ENCODE measurements at regions not wholly inside any gene's neighbourhood (a gene's known extent, or its start where the extent isn't known, plus 50 kb on each side); places are given as distances from the start of the nearest gene placed in this dataset.

DNA sequence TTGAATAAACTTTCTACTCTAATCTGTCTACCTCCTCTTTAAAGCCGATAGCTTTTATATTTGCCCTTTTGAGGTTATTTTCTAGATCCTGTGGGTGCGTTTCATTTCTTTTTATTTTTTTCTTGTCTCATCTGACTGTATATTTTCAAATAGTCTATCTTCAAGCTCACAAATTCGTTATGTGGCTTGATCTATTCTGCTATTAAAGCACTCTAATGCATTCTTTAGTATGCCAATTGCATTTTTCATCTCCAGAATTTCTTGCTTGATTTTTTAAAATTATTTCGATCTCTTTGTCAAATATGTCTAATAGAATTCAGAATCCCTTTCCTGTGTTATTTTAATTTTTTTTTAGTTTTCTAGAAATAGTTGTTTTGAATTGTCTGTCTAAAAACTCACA is 172.4 kb downstream of the CYLC2 start:
- Histone ChIP-seq H3K4me2 (ENCODE audit: insufficient read depth, low read length) (no peak overlapping the region), H3K4me1 (ENCODE audit: control insufficient read depth, extremely low read depth, insufficient read depth, low read length) (no peaks in the 10 kb centered on the region), H3K79me2 (ENCODE audit: control insufficient read depth, insufficient read depth, low read length) (no peaks in the 10 kb centered on the region), H4K20me1 (replicated peaks; ENCODE audit: control insufficient read depth, extremely low read depth, insufficient read depth, low read length) (no peaks in the 10 kb centered on the region), H3K9me3 (replicated peaks; ENCODE audit: control insufficient read depth, insufficient read depth, low read length) (peaks cover 6% of the 10 kb centered on the region), H3K4me3 (replicated peaks in 1 of 3; ENCODE audit: insufficient read depth in 1 of 3, low read depth in 1 of 3, low read length in 3 of 3) (no peak overlapping the region), H3K27me3 (ENCODE audit: control insufficient read depth in 2 of 2, insufficient read depth in 2 of 2, low read length in 2 of 2) (no peaks in the 10 kb centered on the region), H3K9ac (replicated peaks; ENCODE audit: extremely low read depth, insufficient read depth, low read length) (no peak overlapping the region), H3K36me3 (ENCODE audit: control insufficient read depth in 2 of 2, extremely low read depth in 1 of 2, insufficient read depth in 2 of 2, low read length in 2 of 2) (no peaks in the 10 kb centered on the region), H3K27ac (ENCODE audit: insufficient read depth, low read depth, low read length) (no peak overlapping the region), H3K9me1 (replicated peaks; ENCODE audit: control insufficient read depth, extremely low read depth, insufficient read depth, low read length) (no peaks in the 10 kb centered on the region), H2AFZ (ENCODE audit: low read depth, low read length) (no peak overlapping the region)
- BruUV-seq (replicated peaks) = no TSS peak
- ChIA-PET POLR2A (no interaction called here), CTCF (no interaction called here)
- dilution Hi-C loops (cut with MboI; ENCODE audit: extremely low pct_ligation_motif_present, low sequenced_read_pairs) = no loop called here
- DNase-seq (ENCODE audit: low read depth, low spot score) = no peak
- TF ChIP-seq, protein P1, sequence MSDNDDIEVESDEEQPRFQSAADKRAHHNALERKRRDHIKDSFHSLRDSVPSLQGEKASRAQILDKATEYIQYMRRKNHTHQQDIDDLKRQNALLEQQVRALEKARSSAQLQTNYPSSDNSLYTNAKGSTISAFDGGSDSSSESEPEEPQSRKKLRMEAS (IDR thresholded peaks at IDR 0.05; ENCODE audit: insufficient read depth, insufficient read length) = no peak
- no peak for TF ChIP-seq MYC (IDR thresholded peaks at IDR 0.05; ENCODE audit: low read depth, low read length)
- no peak for TF ChIP-seq GATA2 (IDR thresholded peaks at IDR 0.05; ENCODE audit: insufficient read depth, insufficient read length, low read depth, low read length)
- FAIRE-seq = no peak
- intact Hi-C loops (cut with micrococcal nuclease) = no loop called here

DNA sequence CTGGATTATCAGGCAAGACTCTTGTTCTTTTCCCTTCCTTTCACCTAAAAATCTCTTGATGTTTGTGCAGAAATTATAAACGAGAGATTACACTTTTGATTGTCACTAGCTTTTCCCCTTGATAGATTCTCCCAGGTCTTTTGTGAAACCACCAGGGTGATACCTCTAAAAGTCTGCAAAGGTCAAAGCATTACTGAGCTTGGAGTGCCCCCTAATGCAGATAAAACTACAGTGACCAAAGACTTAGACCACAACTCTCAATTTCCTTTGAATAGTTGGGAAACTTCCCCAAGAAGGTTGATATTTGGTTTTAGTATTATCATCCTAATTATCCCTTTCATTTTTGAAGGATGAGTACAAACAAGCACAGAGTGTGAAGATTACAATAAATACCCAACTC is 173.1 kb downstream of the CYLC2 start:
- Histone ChIP-seq H3K27ac (ENCODE audit: insufficient read depth, low read depth, low read length) (no peak overlapping the region), H3K79me2 (ENCODE audit: control insufficient read depth, insufficient read depth, low read length) (no peaks in the 10 kb centered on the region), H3K9me1 (replicated peaks; ENCODE audit: control insufficient read depth, extremely low read depth, insufficient read depth, low read length) (no peaks in the 10 kb centered on the region), H3K27me3 (ENCODE audit: control insufficient read depth in 2 of 2, insufficient read depth in 2 of 2, low read length in 2 of 2) (no peaks in the 10 kb centered on the region), H3K9me3 (replicated peaks; ENCODE audit: control insufficient read depth, insufficient read depth, low read length) (peaks cover 6% of the 10 kb centered on the region), H3K4me3 (replicated peaks in 1 of 3; ENCODE audit: insufficient read depth in 1 of 3, low read depth in 1 of 3, low read length in 3 of 3) (no peak overlapping the region), H3K4me2 (ENCODE audit: insufficient read depth, low read length) (no peak overlapping the region), H4K20me1 (replicated peaks; ENCODE audit: control insufficient read depth, extremely low read depth, insufficient read depth, low read length) (no peaks in the 10 kb centered on the region), H2AFZ (ENCODE audit: low read depth, low read length) (no peak overlapping the region), H3K4me1 (ENCODE audit: control insufficient read depth, extremely low read depth, insufficient read depth, low read length) (no peaks in the 10 kb centered on the region), H3K9ac (replicated peaks; ENCODE audit: extremely low read depth, insufficient read depth, low read length) (no peak overlapping the region), H3K36me3 (ENCODE audit: control insufficient read depth in 2 of 2, extremely low read depth in 1 of 2, insufficient read depth in 2 of 2, low read length in 2 of 2) (no peaks in the 10 kb centered on the region)
- TF ChIP-seq, protein P2, sequence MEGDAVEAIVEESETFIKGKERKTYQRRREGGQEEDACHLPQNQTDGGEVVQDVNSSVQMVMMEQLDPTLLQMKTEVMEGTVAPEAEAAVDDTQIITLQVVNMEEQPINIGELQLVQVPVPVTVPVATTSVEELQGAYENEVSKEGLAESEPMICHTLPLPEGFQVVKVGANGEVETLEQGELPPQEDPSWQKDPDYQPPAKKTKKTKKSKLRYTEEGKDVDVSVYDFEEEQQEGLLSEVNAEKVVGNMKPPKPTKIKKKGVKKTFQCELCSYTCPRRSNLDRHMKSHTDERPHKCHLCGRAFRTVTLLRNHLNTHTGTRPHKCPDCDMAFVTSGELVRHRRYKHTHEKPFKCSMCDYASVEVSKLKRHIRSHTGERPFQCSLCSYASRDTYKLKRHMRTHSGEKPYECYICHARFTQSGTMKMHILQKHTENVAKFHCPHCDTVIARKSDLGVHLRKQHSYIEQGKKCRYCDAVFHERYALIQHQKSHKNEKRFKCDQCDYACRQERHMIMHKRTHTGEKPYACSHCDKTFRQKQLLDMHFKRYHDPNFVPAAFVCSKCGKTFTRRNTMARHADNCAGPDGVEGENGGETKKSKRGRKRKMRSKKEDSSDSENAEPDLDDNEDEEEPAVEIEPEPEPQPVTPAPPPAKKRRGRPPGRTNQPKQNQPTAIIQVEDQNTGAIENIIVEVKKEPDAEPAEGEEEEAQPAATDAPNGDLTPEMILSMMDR (IDR thresholded peaks at IDR 0.05; ENCODE audit: extremely low read depth in 1 of 2, insufficient read depth in 1 of 2, low read depth in 1 of 2, low read length in 2 of 2) = no peak
- TF ChIP-seq POLR2AphosphoS5 (IDR thresholded peaks at IDR 0.05; ENCODE audit: insufficient read depth, low read depth, low read length) (no peak), POLR2A (IDR thresholded peaks at IDR 0.05; ENCODE audit: low read depth, low read length) (no peak), FOS (IDR thresholded peaks at IDR 0.05; ENCODE audit: borderline replicate concordance, insufficient read depth, low read length) (no peak), MYC (IDR thresholded peaks at IDR 0.05; ENCODE audit: low read depth, low read length) (no peak), GATA2 (IDR thresholded peaks at IDR 0.05; ENCODE audit: insufficient read depth, insufficient read length, low read depth, low read length) (no peak), JUN (IDR thresholded peaks at IDR 0.05; ENCODE audit: borderline replicate concordance, insufficient read depth, insufficient read length, low read depth) (no peak), EZH2 (IDR thresholded peaks at IDR 0.05; ENCODE audit: borderline replicate concordance, low read depth, low read length, severe bottlenecking) (no peak)
- TF ChIP-seq, protein P1 (IDR thresholded peaks at IDR 0.05; ENCODE audit: insufficient read depth, insufficient read length) = no peak
- ChIA-PET POLR2A (no interaction called here), CTCF (no interaction called here)
- BruUV-seq (replicated peaks) = no TSS peak
- FAIRE-seq (no peak), DNase-seq (ENCODE audit: low read depth, low spot score) (no peak)
- dilution Hi-C loops (cut with MboI; ENCODE audit: extremely low pct_ligation_motif_present, low sequenced_read_pairs) = no loop called here
- intact Hi-C loops (cut with micrococcal nuclease) = no loop called here
